PC-9 (cell line): ENCODE measurements at regions not wholly inside any gene's neighbourhood (a gene's known extent, or its start where the extent isn't known, plus 50 kb on each side); places are given as distances from the start of the nearest gene placed in this dataset.
"Not testable (repeated sequence)": the region's sequence is repeated elsewhere in the genome, so short reads cannot be mapped to it uniquely, and the experiment has no call there.

Source experiments
- BruUV-seq: library from RNA; stranded (reverse); fragments of 400-500 nt; replicated peaks from 2 replicates; lab custom pipeline; 2021; lab: Mats Ljungman, UMichigan
- CTCF ChIA-PET: fragments of 300-600 bp; sonication (Branson Sonifier 250); formaldehyde crosslinking; loops from one replicate; lab custom pipeline; 2022; ENCODE audit warnings: antibody characterized with exemption; lab: Charles Lee
- POLR2A ChIA-PET: fragments of 300-600 bp; sonication (Branson Sonifier 250); formaldehyde crosslinking; loops from one replicate; lab custom pipeline; 2022; ENCODE audit warnings: antibody characterized with exemption; ENCODE audit not compliant: unreplicated experiment; lab: Charles Lee
- DNase-seq, 2 experiments: peaks; one replicate each; pipeline versions ENCODE4 v3.0.0 to v3.0.0-alpha.2; 2015 to 2022; ENCODE audit warnings: mixed read lengths in 1 of 2
- H2AFZ ChIP-seq: fragments of 200-600 bp; sonication (generic); 2 replicates; pipeline ENCODE4 v1.8.1; 2017; ENCODE audit warnings: antibody characterized with exemption
- H3F3A ChIP-seq: fragments of 200-600 bp; sonication (generic); 2 replicates; pipeline ENCODE4 v1.8.1; 2017; ENCODE audit warnings: antibody characterized with exemption, mild to moderate bottlenecking, low read depth; ENCODE audit not compliant: insufficient read depth
- H3K27ac ChIP-seq: fragments of 200-600 bp; sonication (generic); 2 replicates; pipeline ENCODE4 v1.6.1; 2016; ENCODE audit warnings: mixed run types
- H3K27me3 ChIP-seq: fragments of 200-600 bp; sonication (generic); 2 replicates; pipeline ENCODE4 v1.6.1; 2016; ENCODE audit warnings: low read depth, mixed run types; ENCODE audit not compliant: insufficient read depth
- H3K36me3 ChIP-seq: fragments of 200-600 bp; sonication (generic); 2 replicates; pipeline ENCODE4 v1.6.1; 2016; ENCODE audit warnings: low read depth, mixed run types
- H3K4me1 ChIP-seq: fragments of 200-600 bp; sonication (generic); replicated peaks from 2 replicates; pipeline ENCODE4 v1.6.1; 2016; ENCODE audit warnings: mixed run types; ENCODE audit not compliant: insufficient read depth
- H3K4me2 ChIP-seq: fragments of 200-600 bp; sonication (generic); 2 replicates; pipeline ENCODE4 v1.6.1; 2017; ENCODE audit warnings: mixed run types
- H3K4me3 ChIP-seq: fragments of 200-600 bp; sonication (generic); 2 replicates; pipeline ENCODE4 v1.6.1; 2016; ENCODE audit warnings: mixed run types
- H3K79me2 ChIP-seq: fragments of 200-600 bp; sonication (generic); 2 replicates; pipeline ENCODE4 v1.6.1; 2017; ENCODE audit warnings: low read depth, mixed run types
- H3K9me2 ChIP-seq: fragments of 200-600 bp; sonication (generic); 2 replicates; pipeline ENCODE4 v1.8.1; 2017; ENCODE audit warnings: mild to moderate bottlenecking; ENCODE audit not compliant: insufficient read depth
- H3K9me3 ChIP-seq: fragments of 200-600 bp; sonication (generic); 2 replicates; pipeline ENCODE4 v1.8.1; 2016; ENCODE audit warnings: low read depth; ENCODE audit not compliant: insufficient read depth
- H4K20me1 ChIP-seq: fragments of 200-600 bp; sonication (generic); 2 replicates; pipeline ENCODE4 v1.8.1; 2017; ENCODE audit not compliant: insufficient read depth
- EZH2 ChIP-seq: fragments of 200-600 bp; sonication (generic); IDR thresholded peaks from 2 replicates; pipeline ENCODE4 v1.8.0; 2017; ENCODE audit warnings: antibody characterized with exemption, low read depth
- intact Hi-C: fragments of 100-400 bp; cut with micrococcal nuclease; formaldehyde crosslinking; loops from one replicate; pipeline ENCODE4 v1.10.0; 2022; ENCODE audit not compliant: unreplicated experiment
- TF ChIP-seq, protein P1 (sequence below): fragments of 200-600 bp; sonication (generic); conservative IDR thresholded peaks from 2 replicates; pipeline ENCODE4 v1.6.1; 2017; ENCODE audit warnings: mixed run types, antibody characterized with exemption, mild to moderate bottlenecking, moderate library complexity

DNA sequence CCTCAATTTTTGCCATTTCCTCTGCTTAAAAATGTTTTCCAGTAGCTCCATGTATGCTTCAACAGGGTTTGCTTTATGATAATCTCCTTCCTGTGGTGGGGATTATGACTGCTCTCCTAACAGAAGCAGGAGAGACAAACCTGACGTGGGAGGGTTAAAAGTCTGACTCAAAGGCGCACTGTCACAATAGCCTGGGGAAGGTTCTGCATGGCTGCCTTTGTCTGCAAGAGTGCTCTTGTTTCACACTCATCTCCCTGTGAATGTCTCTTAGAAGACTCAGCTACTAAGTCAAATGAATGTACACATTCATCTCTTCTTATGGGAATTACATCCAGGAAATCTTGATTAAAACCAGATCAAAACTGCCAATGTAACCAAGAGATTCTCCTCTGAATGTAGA, 90.9 kb upstream of the MTAP start:
- Histone ChIP-seq H3K9me3 (no peaks in the 10 kb centered on the region; the same call in 1 of the 2 replicates), H3K27ac (no peak overlapping the region), H3K4me2 (no peak overlapping the region), H3K79me2 (no peaks in the 10 kb centered on the region), H3K36me3 (no peaks in the 10 kb centered on the region), H3F3A (no peaks in the 10 kb centered on the region), H3K4me3 (no peak overlapping the region), H3K9me2 (no peaks in the 10 kb centered on the region), H4K20me1 (no peaks in the 10 kb centered on the region), H3K27me3 (no peaks in the 10 kb centered on the region), H3K4me1 (no peaks in the 10 kb centered on the region), H2AFZ (no peak overlapping the region)
- intact Hi-C loops: no loop called here
- DNase-seq: peak in 1 of 2 experiments; percentile 21
- ChIA-PET CTCF (no interaction called here), POLR2A (no interaction called here)
- TF ChIP-seq, protein P1, sequence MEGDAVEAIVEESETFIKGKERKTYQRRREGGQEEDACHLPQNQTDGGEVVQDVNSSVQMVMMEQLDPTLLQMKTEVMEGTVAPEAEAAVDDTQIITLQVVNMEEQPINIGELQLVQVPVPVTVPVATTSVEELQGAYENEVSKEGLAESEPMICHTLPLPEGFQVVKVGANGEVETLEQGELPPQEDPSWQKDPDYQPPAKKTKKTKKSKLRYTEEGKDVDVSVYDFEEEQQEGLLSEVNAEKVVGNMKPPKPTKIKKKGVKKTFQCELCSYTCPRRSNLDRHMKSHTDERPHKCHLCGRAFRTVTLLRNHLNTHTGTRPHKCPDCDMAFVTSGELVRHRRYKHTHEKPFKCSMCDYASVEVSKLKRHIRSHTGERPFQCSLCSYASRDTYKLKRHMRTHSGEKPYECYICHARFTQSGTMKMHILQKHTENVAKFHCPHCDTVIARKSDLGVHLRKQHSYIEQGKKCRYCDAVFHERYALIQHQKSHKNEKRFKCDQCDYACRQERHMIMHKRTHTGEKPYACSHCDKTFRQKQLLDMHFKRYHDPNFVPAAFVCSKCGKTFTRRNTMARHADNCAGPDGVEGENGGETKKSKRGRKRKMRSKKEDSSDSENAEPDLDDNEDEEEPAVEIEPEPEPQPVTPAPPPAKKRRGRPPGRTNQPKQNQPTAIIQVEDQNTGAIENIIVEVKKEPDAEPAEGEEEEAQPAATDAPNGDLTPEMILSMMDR: no peak
- no peak for TF ChIP-seq EZH2
- BruUV-seq: no TSS peak

DNA sequence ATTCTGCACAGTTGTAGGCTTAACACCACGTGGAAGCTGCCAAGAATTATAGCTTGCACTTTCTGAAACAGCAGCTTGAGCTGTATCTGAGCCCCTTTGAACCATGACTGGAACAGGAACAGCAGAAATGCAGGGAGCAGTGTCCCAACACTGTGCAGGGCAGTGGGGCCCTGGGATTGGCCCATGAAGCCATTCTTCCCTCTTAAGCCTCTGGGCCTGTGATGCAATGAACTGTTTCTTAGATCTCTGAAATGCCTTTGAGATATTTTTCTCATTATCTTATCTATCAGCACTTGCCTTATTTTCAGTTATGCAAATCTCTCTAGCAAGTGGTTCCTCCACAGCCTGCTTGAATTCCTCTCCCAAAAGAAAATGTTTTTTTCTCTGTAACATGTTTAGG, 87.0 kb upstream of the MTAP start:
- Histone ChIP-seq H3K4me1 (no peaks in the 10 kb centered on the region), H3K36me3 (no peaks in the 10 kb centered on the region), H3K79me2 (no peaks in the 10 kb centered on the region), H3F3A (no peaks in the 10 kb centered on the region), H3K9me2 (no peaks in the 10 kb centered on the region), H4K20me1 (no peaks in the 10 kb centered on the region), H3K4me2 (no peak overlapping the region), H3K27me3 (no peaks in the 10 kb centered on the region), H3K27ac (no peak overlapping the region), H3K4me3 (no peak overlapping the region), H2AFZ (no peak overlapping the region), H3K9me3 (no peaks in the 10 kb centered on the region)
- TF ChIP-seq, protein P1: no peak
- no peak for TF ChIP-seq EZH2
- no peak for DNase-seq
- BruUV-seq: no TSS peak
- ChIA-PET POLR2A (no interaction called here), CTCF (no interaction called here)
- intact Hi-C loops: no loop called here

DNA sequence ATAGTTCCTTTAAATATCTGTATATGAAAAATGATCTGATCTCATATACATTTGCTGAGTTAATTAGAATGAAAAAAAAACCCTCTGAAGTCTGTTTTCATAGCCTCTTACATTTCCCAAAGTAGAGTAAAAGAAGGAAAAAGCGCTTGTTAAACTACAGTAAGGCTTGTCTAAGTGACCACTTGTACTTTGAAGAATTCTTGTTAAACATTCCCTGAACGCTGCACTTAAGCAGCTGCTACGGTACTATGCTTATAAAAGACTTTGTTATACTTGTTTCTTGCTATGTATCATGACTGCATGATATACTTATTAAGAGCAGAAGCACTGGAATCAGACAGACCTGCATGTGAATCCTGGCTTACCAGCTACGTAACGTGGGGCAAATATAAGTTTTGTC, 81.7 kb upstream of the MTAP start:
- intact Hi-C loops: no loop called here
- no peak overlapping the region for H2AFZ ChIP-seq
- POLR2A ChIA-PET: no interaction called here

DNA sequence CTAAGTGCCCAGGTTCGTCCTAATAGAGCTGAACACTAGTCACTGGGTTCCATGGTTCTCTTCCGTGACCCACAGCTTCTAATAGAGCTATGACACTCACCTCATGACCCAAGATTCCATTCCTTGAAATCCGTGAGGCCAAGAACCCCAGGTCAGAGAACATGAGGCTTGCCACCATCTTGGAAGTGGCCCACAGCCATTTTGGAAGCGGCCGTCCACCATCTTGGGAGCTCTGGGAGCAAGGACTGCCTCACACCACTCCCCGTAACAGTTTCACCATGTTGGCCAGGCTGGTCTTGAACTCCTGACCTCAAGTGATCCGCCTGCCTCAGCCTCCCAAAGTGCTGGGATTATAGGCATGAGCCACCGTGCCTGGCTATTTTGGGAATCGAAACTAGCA, 75.0 kb upstream of the MTAP start:
- H4K20me1 ChIP-seq, H3K27ac ChIP-seq, H3K9me3 ChIP-seq, H2AFZ ChIP-seq, H3K4me3 ChIP-seq, BruUV-seq, CTCF ChIA-PET, POLR2A ChIA-PET, H3K4me1 ChIP-seq, H3K27me3 ChIP-seq, H3K4me2 ChIP-seq, H3K79me2 ChIP-seq, H3K9me2 ChIP-seq, DNase-seq, intact Hi-C loops, H3F3A ChIP-seq, H3K36me3 ChIP-seq: not testable (repeated sequence)

More for the DNA sequence above, 81.7 kb upstream of the MTAP start:
- no peak for TF ChIP-seq EZH2
- TF ChIP-seq, protein P1: no peak
- Histone ChIP-seq H3K27ac (no peak overlapping the region), H3K9me3 (no peaks in the 10 kb centered on the region), H4K20me1 (no peaks in the 10 kb centered on the region), H3K4me2 (no peak overlapping the region), H3K79me2 (no peaks in the 10 kb centered on the region), H3K9me2 (no peaks in the 10 kb centered on the region), H3K27me3 (no peaks in the 10 kb centered on the region), H3F3A (no peaks in the 10 kb centered on the region), H3K4me3 (no peak overlapping the region), H3K36me3 (no peaks in the 10 kb centered on the region), H3K4me1 (no peaks in the 10 kb centered on the region)
- CTCF ChIA-PET: no interaction called here
- BruUV-seq: no TSS peak
- no peak for DNase-seq
